HepG2 (cell line): ENCODE measurements at regions not wholly inside any gene's neighbourhood (a gene's known extent, or its start where the extent isn't known, plus 50 kb on each side); places are given as distances from the start of the nearest gene placed in this dataset.

Experiments used
- ATAC-seq: fragments of 200-7000 bp; cut with Tn5 transposase; 3 replicates; pipeline ENCODE4 v1.9.1; 2020; ENCODE audit warnings: mild to moderate bottlenecking, moderate library complexity
- BruUV-seq: library from RNA; stranded (reverse); fragments of 400-500 nt; replicated peaks from 2 replicates; lab custom pipeline; 2021; lab: Mats Ljungman, UMichigan
- CTCF ChIA-PET: fragments of 300-600 bp; formaldehyde crosslinking; extraction: SDS; loops from one replicate; lab custom pipeline; 2021; ENCODE audit warnings: low total read pairs, inconsistent platforms, low intra/inter-chr PET ratio; lab: Yijun Ruan, JAX
- POLR2A ChIA-PET: fragments of 350-600 bp; sonication (Branson Sonifier 250); formaldehyde crosslinking; loops from one replicate; lab custom pipeline; 2020; ENCODE audit warnings: antibody characterized with exemption, inconsistent platforms; lab: Yijun Ruan, JAX
- DNase-seq: peaks from one replicate; pipeline ENCODE4 v3.0.0-alpha.2; 2015; ENCODE audit warnings: low spot score
- FAIRE-seq: peaks from 3 replicates; lab custom pipeline; 2011; peaks lifted over from hg19 to GRCh38; lab: Jason Lieb, UNC
- H2AFZ ChIP-seq: one replicate; pipeline ENCODE4 v1.6.1; 2011; ENCODE audit warnings: low read length, inconsistent platforms
- H3K27ac ChIP-seq: fragments of 300-600 bp; 3 replicates; pipeline ENCODE4 v1.8.0; 2011; ENCODE audit warnings: mixed run types, mild to moderate bottlenecking, mixed read lengths, low read length, inconsistent platforms; ENCODE audit not compliant: insufficient read depth; ENCODE audit errors: extremely low read length
- H3K27me3 ChIP-seq, 2 experiments: fragments of 200-600 bp in 1 of 2; 2 replicates in 1 of 2; 3 replicates in 1 of 2; pipeline versions ENCODE4 v1.6.0 to v1.8.0; 2011; ENCODE audit warnings: low read length in 2 of 2, mild to moderate bottlenecking in 2 of 2, moderate library complexity in 2 of 2, inconsistent platforms in 1 of 2; ENCODE audit not compliant: insufficient read depth in 2 of 2, control insufficient read depth in 1 of 2
- H3K36me3 ChIP-seq, 2 experiments: fragments of 200-600 bp in 1 of 2; replicated peaks in 1 of 2; 2 replicates in 1 of 2; 3 replicates in 1 of 2; pipeline versions ENCODE4 v1.5.1 to v1.8.0; 2011; ENCODE audit warnings: low read length in 2 of 2, inconsistent platforms in 1 of 2; ENCODE audit not compliant: insufficient read depth in 2 of 2, control insufficient read depth in 1 of 2
- H3K4me1 ChIP-seq: 2 replicates; pipeline ENCODE4 v1.5.1; 2012; ENCODE audit warnings: low read length, inconsistent platforms; ENCODE audit not compliant: insufficient read depth
- H3K4me2 ChIP-seq: 2 replicates; pipeline ENCODE4 v1.6.0; 2011; ENCODE audit warnings: low read depth, low read length, inconsistent platforms
- H3K4me3 ChIP-seq, 3 experiments: fragments of 200-600 bp in 1 of 3; sonication (generic), shearing (Covaris generic) in 1 of 3; replicated peaks in 1 of 3; 2 replicates each; pipeline ENCODE4 v1.5.1; 2011 to 2016; ENCODE audit warnings: low read length in 3 of 3, inconsistent platforms in 2 of 3, low read depth in 2 of 3, mild to moderate bottlenecking in 2 of 3, control low read depth in 1 of 3, mixed read lengths in 1 of 3; ENCODE audit not compliant: insufficient read depth in 1 of 3
- H3K79me2 ChIP-seq: one replicate; pipeline ENCODE4 v1.6.1; 2011; ENCODE audit warnings: low read length, inconsistent platforms; ENCODE audit not compliant: insufficient read depth
- H3K9ac ChIP-seq: 2 replicates; pipeline ENCODE4 v1.6.0; 2011; ENCODE audit warnings: mild to moderate bottlenecking, low read depth, low read length, inconsistent platforms; ENCODE audit not compliant: insufficient read depth
- H3K9me3 ChIP-seq: 2 replicates; pipeline ENCODE4 v1.5.1; 2012; ENCODE audit warnings: mild to moderate bottlenecking, low read length
- H4K20me1 ChIP-seq: 2 replicates; pipeline ENCODE4 v1.6.0; 2011; ENCODE audit warnings: inconsistent platforms, mild to moderate bottlenecking, low read length, moderate library complexity; ENCODE audit not compliant: insufficient read depth
- ATF1 ChIP-seq: IDR thresholded peaks from 2 replicates; pipeline ENCODE4 v1.6.1; 2016; ENCODE audit warnings: mild to moderate bottlenecking, control low read depth
- NAIF1 ChIP-seq: sonication (generic); formaldehyde crosslinking; IDR thresholded peaks from 2 replicates; pipeline ENCODE4 v1.5.0; 2020; ENCODE audit warnings: mild to moderate bottlenecking, missing genetic modification reagents, borderline replicate concordance
- NFYB ChIP-seq: sonication (generic); formaldehyde crosslinking; IDR thresholded peaks from 2 replicates; pipeline ENCODE4 v1.4.0; 2020; ENCODE audit warnings: missing genetic modification reagents
- POLR2AphosphoS5 ChIP-seq: IDR thresholded peaks from 2 replicates; pipeline ENCODE4 v1.6.1; 2012; ENCODE audit warnings: low read depth, low read length
- ZFP36L2 ChIP-seq: sonication (generic); formaldehyde crosslinking; IDR thresholded peaks from 2 replicates; pipeline ENCODE4 v1.4.0; 2020; ENCODE audit warnings: missing genetic modification reagents
- ZNF432 ChIP-seq: sonication (generic); formaldehyde crosslinking; IDR thresholded peaks from 2 replicates; pipeline ENCODE4 v1.5.0; 2020; ENCODE audit warnings: missing genetic modification reagents, mild to moderate bottlenecking, borderline replicate concordance
- ZNF543 ChIP-seq: sonication (generic); formaldehyde crosslinking; IDR thresholded peaks from 2 replicates; pipeline ENCODE4 v1.4.0; 2020; ENCODE audit warnings: mild to moderate bottlenecking, missing genetic modification reagents
- WGBS: methylation state at CpG from one replicate; pipeline ENCODE4 v1.1.6; 2017; ENCODE audit warnings: low lambda C conversion rate; 5-methylcytosine and 5-hydroxymethylcytosine counted together
- in situ Hi-C: cut with HindIII; loops from 2 replicates; pipeline ENCODE4 v1.10.0; 2017; ENCODE audit warnings: low pct_unique_long_range_greater_than_20kb; ENCODE audit not compliant: extremely low pct_ligation_motif_present
- intact Hi-C: fragments of 100-400 bp; cut with micrococcal nuclease; formaldehyde crosslinking; loops from one replicate; pipeline ENCODE4 v1.10.0; 2022; ENCODE audit not compliant: unreplicated experiment
- TF ChIP-seq, protein P1 (sequence below): sonication (generic); formaldehyde crosslinking; IDR thresholded peaks from 2 replicates; pipeline ENCODE4 v1.9.0; 2021; ENCODE audit warnings: mild to moderate bottlenecking, missing genetic modification reagents
- TF ChIP-seq, protein P2 (sequence below): sonication (generic); formaldehyde crosslinking; IDR thresholded peaks from 2 replicates; pipeline ENCODE4 v1.5.1; 2020; ENCODE audit warnings: mild to moderate bottlenecking, missing genetic modification reagents, moderate library complexity
- TF ChIP-seq, protein P3 (sequence below): sonication (generic); formaldehyde crosslinking; IDR thresholded peaks from 2 replicates; pipeline ENCODE4 v1.8.1; 2022; ENCODE audit warnings: mild to moderate bottlenecking, missing genetic modification reagents
- TF ChIP-seq, protein P4 (sequence below), 2 experiments: sonication (generic) in 1 of 2; formaldehyde crosslinking in 1 of 2; IDR thresholded peaks; 2 replicates each; pipeline versions ENCODE4 v1.5.1 to v1.6.1; 2011 to 2020; ENCODE audit warnings: borderline replicate concordance in 1 of 2, low read depth in 1 of 2, low read length in 1 of 2, mild to moderate bottlenecking in 1 of 2, missing genetic modification reagents in 1 of 2, moderate library complexity in 1 of 2

GRCh38 chr7:80057488-80057887, 77.1 kb upstream of the GNAI1 start:
- 17% methylated on average over 3 of the region's 3 CpGs for WGBS
- Histone ChIP-seq H2AFZ (no peak overlapping the region), H3K4me1 (peaks cover 7% of the 10 kb centered on the region), H3K79me2 (no peaks in the 10 kb centered on the region), H3K36me3 (no peaks in the 10 kb centered on the region), H3K4me3 (no peak overlapping the region), H4K20me1 (no peaks in the 10 kb centered on the region), H3K27me3 (no peaks in the 10 kb centered on the region), H3K4me2 (no peak overlapping the region), H3K9me3 (no peaks in the 10 kb centered on the region), H3K27ac (no peak overlapping the region), H3K9ac (no peak overlapping the region)
- in situ Hi-C loops = loop anchor here (10.0 kb wide), 1 partner anchor 227 kb away; no protein-coding TSS in a partner anchor
- ATAC-seq (peak; percentile 63), FAIRE-seq (no peak), DNase-seq (peak; percentile 3)
- ChIA-PET POLR2A (no interaction called here), CTCF (no interaction called here)
- intact Hi-C loops = no loop called here
- BruUV-seq = no TSS peak
- TF ChIP-seq, protein P1, sequence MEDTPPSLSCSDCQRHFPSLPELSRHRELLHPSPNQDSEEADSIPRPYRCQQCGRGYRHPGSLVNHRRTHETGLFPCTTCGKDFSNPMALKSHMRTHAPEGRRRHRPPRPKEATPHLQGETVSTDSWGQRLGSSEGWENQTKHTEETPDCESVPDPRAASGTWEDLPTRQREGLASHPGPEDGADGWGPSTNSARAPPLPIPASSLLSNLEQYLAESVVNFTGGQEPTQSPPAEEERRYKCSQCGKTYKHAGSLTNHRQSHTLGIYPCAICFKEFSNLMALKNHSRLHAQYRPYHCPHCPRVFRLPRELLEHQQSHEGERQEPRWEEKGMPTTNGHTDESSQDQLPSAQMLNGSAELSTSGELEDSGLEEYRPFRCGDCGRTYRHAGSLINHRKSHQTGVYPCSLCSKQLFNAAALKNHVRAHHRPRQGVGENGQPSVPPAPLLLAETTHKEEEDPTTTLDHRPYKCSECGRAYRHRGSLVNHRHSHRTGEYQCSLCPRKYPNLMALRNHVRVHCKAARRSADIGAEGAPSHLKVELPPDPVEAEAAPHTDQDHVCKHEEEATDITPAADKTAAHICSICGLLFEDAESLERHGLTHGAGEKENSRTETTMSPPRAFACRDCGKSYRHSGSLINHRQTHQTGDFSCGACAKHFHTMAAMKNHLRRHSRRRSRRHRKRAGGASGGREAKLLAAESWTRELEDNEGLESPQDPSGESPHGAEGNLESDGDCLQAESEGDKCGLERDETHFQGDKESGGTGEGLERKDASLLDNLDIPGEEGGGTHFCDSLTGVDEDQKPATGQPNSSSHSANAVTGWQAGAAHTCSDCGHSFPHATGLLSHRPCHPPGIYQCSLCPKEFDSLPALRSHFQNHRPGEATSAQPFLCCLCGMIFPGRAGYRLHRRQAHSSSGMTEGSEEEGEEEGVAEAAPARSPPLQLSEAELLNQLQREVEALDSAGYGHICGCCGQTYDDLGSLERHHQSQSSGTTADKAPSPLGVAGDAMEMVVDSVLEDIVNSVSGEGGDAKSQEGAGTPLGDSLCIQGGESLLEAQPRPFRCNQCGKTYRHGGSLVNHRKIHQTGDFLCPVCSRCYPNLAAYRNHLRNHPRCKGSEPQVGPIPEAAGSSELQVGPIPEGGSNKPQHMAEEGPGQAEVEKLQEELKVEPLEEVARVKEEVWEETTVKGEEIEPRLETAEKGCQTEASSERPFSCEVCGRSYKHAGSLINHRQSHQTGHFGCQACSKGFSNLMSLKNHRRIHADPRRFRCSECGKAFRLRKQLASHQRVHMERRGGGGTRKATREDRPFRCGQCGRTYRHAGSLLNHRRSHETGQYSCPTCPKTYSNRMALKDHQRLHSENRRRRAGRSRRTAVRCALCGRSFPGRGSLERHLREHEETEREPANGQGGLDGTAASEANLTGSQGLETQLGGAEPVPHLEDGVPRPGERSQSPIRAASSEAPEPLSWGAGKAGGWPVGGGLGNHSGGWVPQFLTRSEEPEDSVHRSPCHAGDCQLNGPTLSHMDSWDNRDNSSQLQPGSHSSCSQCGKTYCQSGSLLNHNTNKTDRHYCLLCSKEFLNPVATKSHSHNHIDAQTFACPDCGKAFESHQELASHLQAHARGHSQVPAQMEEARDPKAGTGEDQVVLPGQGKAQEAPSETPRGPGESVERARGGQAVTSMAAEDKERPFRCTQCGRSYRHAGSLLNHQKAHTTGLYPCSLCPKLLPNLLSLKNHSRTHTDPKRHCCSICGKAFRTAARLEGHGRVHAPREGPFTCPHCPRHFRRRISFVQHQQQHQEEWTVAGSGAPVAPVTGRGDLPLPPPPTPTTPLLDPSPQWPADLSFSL (CRISPR knock-in tag) = no peak
- TF ChIP-seq NFYB = no peak
- no peak for TF ChIP-seq NAIF1 (CRISPR knock-in tag)
- TF ChIP-seq ATF1 (CRISPR knock-in tag) = no peak
- no peak for TF ChIP-seq ZFP36L2 (CRISPR knock-in tag)
- no peak for TF ChIP-seq ZNF543
- no peak for TF ChIP-seq POLR2AphosphoS5
- no peak for TF ChIP-seq ZNF432 (CRISPR knock-in tag)
- TF ChIP-seq, protein P2, sequence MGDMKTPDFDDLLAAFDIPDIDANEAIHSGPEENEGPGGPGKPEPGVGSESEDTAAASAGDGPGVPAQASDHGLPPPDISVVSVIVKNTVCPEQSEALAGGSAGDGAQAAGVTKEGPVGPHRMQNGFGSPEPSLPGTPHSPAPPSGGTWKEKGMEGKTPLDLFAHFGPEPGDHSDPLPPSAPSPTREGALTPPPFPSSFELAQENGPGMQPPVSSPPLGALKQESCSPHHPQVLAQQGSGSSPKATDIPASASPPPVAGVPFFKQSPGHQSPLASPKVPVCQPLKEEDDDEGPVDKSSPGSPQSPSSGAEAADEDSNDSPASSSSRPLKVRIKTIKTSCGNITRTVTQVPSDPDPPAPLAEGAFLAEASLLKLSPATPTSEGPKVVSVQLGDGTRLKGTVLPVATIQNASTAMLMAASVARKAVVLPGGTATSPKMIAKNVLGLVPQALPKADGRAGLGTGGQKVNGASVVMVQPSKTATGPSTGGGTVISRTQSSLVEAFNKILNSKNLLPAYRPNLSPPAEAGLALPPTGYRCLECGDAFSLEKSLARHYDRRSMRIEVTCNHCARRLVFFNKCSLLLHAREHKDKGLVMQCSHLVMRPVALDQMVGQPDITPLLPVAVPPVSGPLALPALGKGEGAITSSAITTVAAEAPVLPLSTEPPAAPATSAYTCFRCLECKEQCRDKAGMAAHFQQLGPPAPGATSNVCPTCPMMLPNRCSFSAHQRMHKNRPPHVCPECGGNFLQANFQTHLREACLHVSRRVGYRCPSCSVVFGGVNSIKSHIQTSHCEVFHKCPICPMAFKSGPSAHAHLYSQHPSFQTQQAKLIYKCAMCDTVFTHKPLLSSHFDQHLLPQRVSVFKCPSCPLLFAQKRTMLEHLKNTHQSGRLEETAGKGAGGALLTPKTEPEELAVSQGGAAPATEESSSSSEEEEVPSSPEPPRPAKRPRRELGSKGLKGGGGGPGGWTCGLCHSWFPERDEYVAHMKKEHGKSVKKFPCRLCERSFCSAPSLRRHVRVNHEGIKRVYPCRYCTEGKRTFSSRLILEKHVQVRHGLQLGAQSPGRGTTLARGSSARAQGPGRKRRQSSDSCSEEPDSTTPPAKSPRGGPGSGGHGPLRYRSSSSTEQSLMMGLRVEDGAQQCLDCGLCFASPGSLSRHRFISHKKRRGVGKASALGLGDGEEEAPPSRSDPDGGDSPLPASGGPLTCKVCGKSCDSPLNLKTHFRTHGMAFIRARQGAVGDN (CRISPR knock-in tag) = no peak
- TF ChIP-seq, protein P3, sequence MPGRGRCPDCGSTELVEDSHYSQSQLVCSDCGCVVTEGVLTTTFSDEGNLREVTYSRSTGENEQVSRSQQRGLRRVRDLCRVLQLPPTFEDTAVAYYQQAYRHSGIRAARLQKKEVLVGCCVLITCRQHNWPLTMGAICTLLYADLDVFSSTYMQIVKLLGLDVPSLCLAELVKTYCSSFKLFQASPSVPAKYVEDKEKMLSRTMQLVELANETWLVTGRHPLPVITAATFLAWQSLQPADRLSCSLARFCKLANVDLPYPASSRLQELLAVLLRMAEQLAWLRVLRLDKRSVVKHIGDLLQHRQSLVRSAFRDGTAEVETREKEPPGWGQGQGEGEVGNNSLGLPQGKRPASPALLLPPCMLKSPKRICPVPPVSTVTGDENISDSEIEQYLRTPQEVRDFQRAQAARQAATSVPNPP (CRISPR knock-in tag) = no peak
- TF ChIP-seq, protein P4, sequence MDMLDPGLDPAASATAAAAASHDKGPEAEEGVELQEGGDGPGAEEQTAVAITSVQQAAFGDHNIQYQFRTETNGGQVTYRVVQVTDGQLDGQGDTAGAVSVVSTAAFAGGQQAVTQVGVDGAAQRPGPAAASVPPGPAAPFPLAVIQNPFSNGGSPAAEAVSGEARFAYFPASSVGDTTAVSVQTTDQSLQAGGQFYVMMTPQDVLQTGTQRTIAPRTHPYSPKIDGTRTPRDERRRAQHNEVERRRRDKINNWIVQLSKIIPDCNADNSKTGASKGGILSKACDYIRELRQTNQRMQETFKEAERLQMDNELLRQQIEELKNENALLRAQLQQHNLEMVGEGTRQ (IDR thresholded peaks at IDR 0.05; ENCODE audit: low read depth, low read length) = no peak
- TF ChIP-seq, protein P4 (CRISPR knock-in tag; IDR thresholded peaks at IDR 0.05; ENCODE audit: borderline replicate concordance) = no peak
